ENCODE measurements at regions not wholly inside any gene's neighbourhood (a gene's known extent, or its start where the extent isn't known, plus 50 kb on each side); places are given as distances from the start of the nearest gene placed in this dataset.

DNA sequence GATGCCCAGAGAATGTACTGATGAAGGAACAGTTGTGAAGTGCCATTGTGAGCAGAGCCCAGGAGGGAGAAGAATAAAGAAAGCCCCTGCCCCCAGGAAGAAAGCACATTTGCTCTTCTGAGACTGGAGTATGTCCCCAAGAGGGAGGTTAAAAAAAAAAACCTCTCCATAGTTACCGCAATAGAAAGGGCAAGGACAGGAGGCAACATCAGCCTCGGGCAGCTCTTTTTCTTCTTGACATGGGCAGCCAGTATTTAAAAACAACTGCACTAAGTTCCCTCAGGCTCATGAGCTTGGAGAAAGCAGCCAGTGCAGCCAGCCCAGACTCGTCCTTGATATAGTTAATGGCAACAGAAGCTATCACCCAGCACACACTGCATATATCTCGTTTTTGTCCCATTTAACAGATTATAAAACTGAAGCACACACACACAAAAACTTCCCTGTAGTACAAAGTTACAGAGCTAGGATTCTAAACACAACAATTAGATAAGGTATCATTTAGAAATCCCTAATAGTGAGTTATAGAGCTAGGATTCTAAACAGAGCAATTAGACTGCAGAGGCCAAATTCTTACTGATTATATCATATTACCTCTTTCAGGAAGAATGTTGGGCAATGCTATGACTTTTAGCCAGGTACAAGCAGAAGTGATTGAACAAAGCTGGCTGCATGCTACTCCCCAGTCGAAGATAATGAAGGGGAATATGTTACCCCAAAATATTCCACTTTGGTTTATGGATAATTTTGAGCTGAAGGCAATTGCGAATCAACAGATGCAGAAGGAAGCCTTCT is 823.5 kb downstream of the GRID1 start:
- TF ChIP-seq, protein P1, sequence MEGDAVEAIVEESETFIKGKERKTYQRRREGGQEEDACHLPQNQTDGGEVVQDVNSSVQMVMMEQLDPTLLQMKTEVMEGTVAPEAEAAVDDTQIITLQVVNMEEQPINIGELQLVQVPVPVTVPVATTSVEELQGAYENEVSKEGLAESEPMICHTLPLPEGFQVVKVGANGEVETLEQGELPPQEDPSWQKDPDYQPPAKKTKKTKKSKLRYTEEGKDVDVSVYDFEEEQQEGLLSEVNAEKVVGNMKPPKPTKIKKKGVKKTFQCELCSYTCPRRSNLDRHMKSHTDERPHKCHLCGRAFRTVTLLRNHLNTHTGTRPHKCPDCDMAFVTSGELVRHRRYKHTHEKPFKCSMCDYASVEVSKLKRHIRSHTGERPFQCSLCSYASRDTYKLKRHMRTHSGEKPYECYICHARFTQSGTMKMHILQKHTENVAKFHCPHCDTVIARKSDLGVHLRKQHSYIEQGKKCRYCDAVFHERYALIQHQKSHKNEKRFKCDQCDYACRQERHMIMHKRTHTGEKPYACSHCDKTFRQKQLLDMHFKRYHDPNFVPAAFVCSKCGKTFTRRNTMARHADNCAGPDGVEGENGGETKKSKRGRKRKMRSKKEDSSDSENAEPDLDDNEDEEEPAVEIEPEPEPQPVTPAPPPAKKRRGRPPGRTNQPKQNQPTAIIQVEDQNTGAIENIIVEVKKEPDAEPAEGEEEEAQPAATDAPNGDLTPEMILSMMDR (tag by site-specific recombination; IDR thresholded peaks at IDR 0.05) = no peak
- no peak for TF ChIP-seq ZNF555 (tag by site-specific recombination; conservative IDR thresholded peaks at IDR 0.05)
- no peak for TF ChIP-seq ZNF175 (tag by site-specific recombination; IDR thresholded peaks at IDR 0.05)
- no peak for TF ChIP-seq KLF10 (tag by site-specific recombination; IDR thresholded peaks at IDR 0.05)
- TF ChIP-seq REPIN1 (tag by site-specific recombination; IDR thresholded peaks at IDR 0.05; ENCODE audit: low read depth) = no peak
- TF ChIP-seq KLF17 (tag by site-specific recombination; IDR thresholded peaks at IDR 0.05) = no peak
- no peak for TF ChIP-seq ZNF707 (tag by site-specific recombination; IDR thresholded peaks at IDR 0.05)
- TF ChIP-seq MYNN (tag by site-specific recombination; IDR thresholded peaks at IDR 0.05; ENCODE audit: borderline replicate concordance) = no peak
- TF ChIP-seq ZNF529 (tag by site-specific recombination; IDR thresholded peaks at IDR 0.05; ENCODE audit: insufficient replicate concordance) = no peak
- TF ChIP-seq, protein P2, sequence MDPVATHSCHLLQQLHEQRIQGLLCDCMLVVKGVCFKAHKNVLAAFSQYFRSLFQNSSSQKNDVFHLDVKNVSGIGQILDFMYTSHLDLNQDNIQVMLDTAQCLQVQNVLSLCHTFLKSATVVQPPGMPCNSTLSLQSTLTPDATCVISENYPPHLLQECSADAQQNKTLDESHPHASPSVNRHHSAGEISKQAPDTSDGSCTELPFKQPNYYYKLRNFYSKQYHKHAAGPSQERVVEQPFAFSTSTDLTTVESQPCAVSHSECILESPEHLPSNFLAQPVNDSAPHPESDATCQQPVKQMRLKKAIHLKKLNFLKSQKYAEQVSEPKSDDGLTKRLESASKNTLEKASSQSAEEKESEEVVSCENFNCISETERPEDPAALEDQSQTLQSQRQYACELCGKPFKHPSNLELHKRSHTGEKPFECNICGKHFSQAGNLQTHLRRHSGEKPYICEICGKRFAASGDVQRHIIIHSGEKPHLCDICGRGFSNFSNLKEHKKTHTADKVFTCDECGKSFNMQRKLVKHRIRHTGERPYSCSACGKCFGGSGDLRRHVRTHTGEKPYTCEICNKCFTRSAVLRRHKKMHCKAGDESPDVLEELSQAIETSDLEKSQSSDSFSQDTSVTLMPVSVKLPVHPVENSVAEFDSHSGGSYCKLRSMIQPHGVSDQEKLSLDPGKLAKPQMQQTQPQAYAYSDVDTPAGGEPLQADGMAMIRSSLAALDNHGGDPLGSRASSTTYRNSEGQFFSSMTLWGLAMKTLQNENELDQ (tag by site-specific recombination; IDR thresholded peaks at IDR 0.05; ENCODE audit: low read depth) = no peak
